D721Med (cell line): ENCODE measurements at regions not wholly inside any gene's neighbourhood (a gene's known extent, or its start where the extent isn't known, plus 50 kb on each side); places are given as distances from the start of the nearest gene placed in this dataset.
"Not testable (repeated sequence)": the region's sequence is repeated elsewhere in the genome, so short reads cannot be mapped to it uniquely, and the experiment has no call there.

Source experiments
- DNase-seq: peaks from one replicate; pipeline ENCODE4 v3.0.0; 2011; ENCODE audit warnings: low spot score; ENCODE audit not compliant: insufficient read length
- FAIRE-seq: peaks from 2 replicates; lab custom pipeline; 2011; peaks lifted over from hg19 to GRCh38; lab: Jason Lieb, UNC
- TF ChIP-seq, protein P1 (sequence below): IDR thresholded peaks from 2 replicates; pipeline ENCODE4 v1.5.1; 2012; ENCODE audit warnings: mild to moderate bottlenecking, control low read depth; ENCODE audit not compliant: insufficient read depth; ENCODE audit errors: missing control alignments

DNA sequence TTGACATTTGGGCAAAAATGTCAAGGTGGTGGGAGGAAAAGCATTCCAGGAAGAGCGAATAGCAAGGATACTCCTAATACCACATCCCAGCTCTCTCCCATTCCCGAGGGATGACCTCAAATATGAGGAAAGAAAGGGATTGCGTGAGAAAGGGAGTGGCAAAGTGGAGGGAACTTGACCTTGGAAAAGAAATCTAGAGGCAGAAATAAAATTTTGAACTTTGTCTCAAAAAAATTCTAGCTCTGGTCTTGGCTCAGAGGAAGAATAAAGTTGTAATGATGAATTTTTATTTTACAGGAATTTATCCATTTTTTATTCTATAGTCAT, 127.8 kb downstream of the TBX19 start:
- DNase-seq (no peak), FAIRE-seq (no peak)
- TF ChIP-seq, protein P1, sequence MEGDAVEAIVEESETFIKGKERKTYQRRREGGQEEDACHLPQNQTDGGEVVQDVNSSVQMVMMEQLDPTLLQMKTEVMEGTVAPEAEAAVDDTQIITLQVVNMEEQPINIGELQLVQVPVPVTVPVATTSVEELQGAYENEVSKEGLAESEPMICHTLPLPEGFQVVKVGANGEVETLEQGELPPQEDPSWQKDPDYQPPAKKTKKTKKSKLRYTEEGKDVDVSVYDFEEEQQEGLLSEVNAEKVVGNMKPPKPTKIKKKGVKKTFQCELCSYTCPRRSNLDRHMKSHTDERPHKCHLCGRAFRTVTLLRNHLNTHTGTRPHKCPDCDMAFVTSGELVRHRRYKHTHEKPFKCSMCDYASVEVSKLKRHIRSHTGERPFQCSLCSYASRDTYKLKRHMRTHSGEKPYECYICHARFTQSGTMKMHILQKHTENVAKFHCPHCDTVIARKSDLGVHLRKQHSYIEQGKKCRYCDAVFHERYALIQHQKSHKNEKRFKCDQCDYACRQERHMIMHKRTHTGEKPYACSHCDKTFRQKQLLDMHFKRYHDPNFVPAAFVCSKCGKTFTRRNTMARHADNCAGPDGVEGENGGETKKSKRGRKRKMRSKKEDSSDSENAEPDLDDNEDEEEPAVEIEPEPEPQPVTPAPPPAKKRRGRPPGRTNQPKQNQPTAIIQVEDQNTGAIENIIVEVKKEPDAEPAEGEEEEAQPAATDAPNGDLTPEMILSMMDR, result no peak

DNA sequence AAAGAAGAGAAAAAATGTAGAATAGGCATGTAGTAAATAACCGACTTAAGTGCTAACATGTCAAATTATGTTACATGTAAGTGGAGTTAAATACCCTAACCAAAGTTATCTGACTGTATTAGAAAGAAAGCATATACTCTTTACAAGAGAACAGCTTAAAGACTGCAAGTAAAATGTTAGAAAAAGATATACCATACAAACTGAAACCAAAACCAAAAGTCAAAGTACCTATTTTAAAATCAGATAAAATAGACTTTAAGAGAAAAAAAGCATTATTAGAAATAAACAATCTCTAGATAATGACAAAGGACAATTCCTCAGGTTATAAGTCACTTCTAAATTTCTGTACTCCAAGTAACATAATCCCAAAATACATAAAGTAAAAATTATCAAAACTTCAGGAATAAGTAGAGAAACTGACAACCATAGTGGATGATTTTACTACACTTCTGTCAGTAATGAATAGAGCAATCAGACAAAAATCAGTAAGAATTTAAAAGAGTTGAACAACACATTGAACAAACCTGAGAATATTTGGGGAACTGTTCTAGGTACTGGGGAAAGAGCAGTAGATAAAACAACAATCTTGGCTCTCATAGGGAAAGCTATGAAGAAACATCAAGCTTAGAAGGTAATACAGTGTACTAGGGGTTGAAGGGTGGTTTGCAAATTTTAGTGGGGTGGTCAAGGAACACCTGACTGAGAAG, 127.3 kb downstream of the TBX19 start:
- peak; percentile 46 for FAIRE-seq
- no peak for DNase-seq
- TF ChIP-seq, protein P1, result no peak

DNA sequence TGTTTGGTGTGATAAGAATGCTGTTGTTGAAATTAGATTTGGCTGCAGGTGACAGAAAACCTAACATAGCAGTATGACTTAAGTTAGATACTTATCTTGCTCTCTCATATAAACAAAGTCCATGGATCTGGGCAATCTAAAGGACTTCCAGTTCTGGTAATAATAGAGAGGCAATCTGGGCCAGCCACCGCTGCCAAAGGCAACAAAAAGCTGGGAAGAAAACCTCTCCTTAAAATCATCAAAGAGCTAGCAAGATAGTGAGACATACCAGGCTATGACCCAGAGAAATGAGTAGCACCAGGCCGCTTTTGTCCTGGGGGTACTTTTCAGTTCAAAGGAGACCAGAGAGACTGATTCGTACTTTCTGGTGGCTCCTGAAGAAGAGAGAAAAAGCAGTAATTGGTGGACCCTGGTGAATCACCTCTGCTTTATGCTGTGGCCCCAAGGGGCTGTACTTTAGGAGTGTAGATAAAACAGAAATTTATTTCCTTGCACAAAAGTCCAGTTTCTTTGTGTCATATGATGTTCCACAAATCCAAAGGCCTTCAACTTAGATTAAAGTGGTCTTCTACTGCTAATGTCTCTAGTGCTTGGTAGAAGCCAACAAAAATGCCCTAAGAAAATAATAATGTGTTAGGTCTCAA, 125.4 kb downstream of the TBX19 start:
- DNase-seq, result no peak
- FAIRE-seq, result no peak
- TF ChIP-seq, protein P1, result no peak

GRCh38 chr1:168403140-168403539, 122.5 kb downstream of the TBX19 start:
- FAIRE-seq, result no peak
- TF ChIP-seq, protein P1, result no peak
- DNase-seq, result no peak

DNA sequence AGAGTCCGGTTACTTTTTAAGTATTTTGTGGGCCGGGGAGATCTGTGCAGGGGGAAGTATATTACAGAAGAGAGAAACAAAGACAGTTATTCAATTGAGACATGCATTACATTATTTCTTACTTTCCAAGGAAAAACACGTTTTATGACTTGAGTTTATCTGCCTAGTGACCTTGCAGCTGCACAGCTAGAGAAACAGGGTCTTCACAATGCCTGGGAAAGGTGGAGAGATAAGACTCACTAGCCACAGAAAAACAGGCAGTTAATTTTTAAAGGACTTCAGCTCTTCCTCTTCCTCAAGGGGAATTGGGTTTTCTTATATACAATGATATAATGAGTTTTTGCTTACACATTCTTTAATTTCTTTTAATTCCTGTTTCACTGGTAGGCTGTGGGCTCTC, 121.8 kb downstream of the TBX19 start:
- DNase-seq, FAIRE-seq: not testable (repeated sequence)

DNA sequence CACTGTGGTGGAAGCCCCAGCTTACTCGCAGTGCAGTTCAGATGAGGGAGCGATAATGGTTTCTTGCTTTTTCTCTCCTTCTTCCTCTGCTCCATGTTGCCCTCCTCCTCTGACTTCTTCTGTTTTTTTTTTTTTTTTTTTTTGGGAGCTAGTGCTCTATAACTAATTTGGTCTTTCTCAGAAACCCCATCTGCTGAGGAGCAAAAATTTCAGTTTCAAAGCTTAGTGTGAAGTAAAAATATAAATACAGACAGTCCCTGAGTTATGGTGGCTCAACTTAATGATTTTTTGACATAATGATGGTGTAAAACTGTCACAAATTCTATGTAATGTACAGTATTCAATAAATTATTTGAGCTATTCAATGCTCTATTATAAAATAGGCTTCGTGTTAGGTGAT, 120.7 kb downstream of the TBX19 start:
- DNase-seq, result no peak
- no peak for FAIRE-seq
- TF ChIP-seq, protein P1, result no peak

GRCh38 chr1:168400139-168400538, 119.5 kb downstream of the TBX19 start:
- TF ChIP-seq, protein P1, result no peak
- FAIRE-seq, result no peak
- DNase-seq, result no peak
